ENCODE measurements at regions not wholly inside any gene's neighbourhood (a gene's known extent, or its start where the extent isn't known, plus 50 kb on each side); places are given as distances from the start of the nearest gene placed in this dataset.

GRCh38 chr3:77772459-77772858, 732.6 kb downstream of the ROBO2 start:
- Histone ChIP-seq H3K27ac (ENCODE audit: low read depth, low read length) (no peak overlapping the region), H3K36me3 (ENCODE audit: control insufficient read depth in 1 of 2, insufficient read depth in 2 of 2, low read length in 2 of 2) (no peaks in the 10 kb centered on the region), H3K79me2 (ENCODE audit: control insufficient read depth, insufficient read depth, low read length, poor library complexity) (no peaks in the 10 kb centered on the region), H2BK5ac (ENCODE audit: low read depth, low read length, poor library complexity) (no peak overlapping the region), H3K4ac (ENCODE audit: low read depth, low read length) (no peak overlapping the region), H3K18ac (ENCODE audit: low read length) (no peak overlapping the region), H3K79me1 (ENCODE audit: low read length) (no peaks in the 10 kb centered on the region), H4K8ac (ENCODE audit: low read depth, low read length) (no peak overlapping the region), H4K12ac (ENCODE audit: low read depth, low read length) (no peak overlapping the region), H3K4me2 (ENCODE audit: low read length) (no peak overlapping the region), H3K4me1 (ENCODE audit: control insufficient read depth in 1 of 2, insufficient read depth in 2 of 2, low read length in 2 of 2) (no peaks in the 10 kb centered on the region), H3K4me3 (ENCODE audit: low read depth, low read length) (no peak overlapping the region), H2BK12ac (ENCODE audit: low read length) (no peak overlapping the region), H3K9me3 (ENCODE audit: insufficient read depth, low read depth, low read length) (no peaks in the 10 kb centered on the region), H3K9ac (ENCODE audit: low read length) (no peak overlapping the region), H2AFZ (ENCODE audit: insufficient read depth, low read length, poor library complexity) (no peak overlapping the region), H3K27me3 (ENCODE audit: insufficient read depth, low read length) (no peaks in the 10 kb centered on the region), H2AK5ac (ENCODE audit: low read length) (no peak overlapping the region), H4K91ac (ENCODE audit: low read depth, low read length) (no peak overlapping the region), H3K14ac (ENCODE audit: low read length) (no peak overlapping the region), H3K23ac (ENCODE audit: low read length) (no peak overlapping the region), H2BK120ac (ENCODE audit: insufficient read depth, low read length, poor library complexity) (no peak overlapping the region)
- WGBS (ENCODE audit: extremely low coverage, insufficient coverage, insufficient read length): no CpG with 5 or more reads among the region's 1 CpG
- DNase-seq: no peak

- no peak overlapping the region for H3K9ac ChIP-seq (ENCODE audit: low read length)
- no peak overlapping the region for H4K12ac ChIP-seq (ENCODE audit: low read depth, low read length)
- H3K18ac ChIP-seq (ENCODE audit: low read length): no peak overlapping the region
- no peak overlapping the region for H3K4me2 ChIP-seq (ENCODE audit: low read length)
- no peak overlapping the region for H3K23ac ChIP-seq (ENCODE audit: low read length)
- no peak overlapping the region for H2AFZ ChIP-seq (ENCODE audit: insufficient read depth, low read length, poor library complexity)
- H3K4ac ChIP-seq (ENCODE audit: low read depth, low read length): no peak overlapping the region
- H4K91ac ChIP-seq (ENCODE audit: low read depth, low read length): no peak overlapping the region
- no peaks in the 10 kb centered on the region for H3K9me3 ChIP-seq (ENCODE audit: insufficient read depth, low read depth, low read length)
- no peak overlapping the region for H3K27ac ChIP-seq (ENCODE audit: low read depth, low read length)
- no peak overlapping the region for H2BK120ac ChIP-seq (ENCODE audit: insufficient read depth, low read length, poor library complexity)
- H4K8ac ChIP-seq (ENCODE audit: low read depth, low read length): no peak overlapping the region
- H3K14ac ChIP-seq (ENCODE audit: low read length): no peak overlapping the region
- no peak overlapping the region for H2BK5ac ChIP-seq (ENCODE audit: low read depth, low read length, poor library complexity)
- WGBS (ENCODE audit: extremely low coverage, insufficient coverage, insufficient read length): no CpG with 5 or more reads among the region's 3 CpGs
- no peaks in the 10 kb centered on the region for H3K36me3 ChIP-seq (ENCODE audit: control insufficient read depth in 1 of 2, insufficient read depth in 2 of 2, low read length in 2 of 2)
- no peaks in the 10 kb centered on the region for H3K4me1 ChIP-seq (ENCODE audit: control insufficient read depth in 1 of 2, insufficient read depth in 2 of 2, low read length in 2 of 2)
- H2AK5ac ChIP-seq (ENCODE audit: low read length): no peak overlapping the region
- no peaks in the 10 kb centered on the region for H3K79me2 ChIP-seq (ENCODE audit: control insufficient read depth, insufficient read depth, low read length, poor library complexity)
- H3K4me3 ChIP-seq (ENCODE audit: low read depth, low read length): no peak overlapping the region
- H3K27me3 ChIP-seq (ENCODE audit: insufficient read depth, low read length): no peaks in the 10 kb centered on the region
- no peak overlapping the region for H2BK12ac ChIP-seq (ENCODE audit: low read length)
- no peak for DNase-seq
- H3K79me1 ChIP-seq (ENCODE audit: low read length): no peaks in the 10 kb centered on the region
Measured at GRCh38 chr3:77773084-77773483, 733.2 kb downstream of the ROBO2 start.

- no peak overlapping the region for H4K12ac ChIP-seq (ENCODE audit: low read depth, low read length)
- H3K9ac ChIP-seq (ENCODE audit: low read length): no peak overlapping the region
- H3K4me3 ChIP-seq (ENCODE audit: low read depth, low read length): no peak overlapping the region
- no peak overlapping the region for H2BK12ac ChIP-seq (ENCODE audit: low read length)
- WGBS (ENCODE audit: extremely low coverage, insufficient coverage, insufficient read length): no CpG with 5 or more reads among the region's 5 CpGs
- no peaks in the 10 kb centered on the region for H3K36me3 ChIP-seq (ENCODE audit: control insufficient read depth in 1 of 2, insufficient read depth in 2 of 2, low read length in 2 of 2)
- no peaks in the 10 kb centered on the region for H3K9me3 ChIP-seq (ENCODE audit: insufficient read depth, low read depth, low read length)
- H3K4me1 ChIP-seq (ENCODE audit: control insufficient read depth in 1 of 2, insufficient read depth in 2 of 2, low read length in 2 of 2): no peaks in the 10 kb centered on the region
- H4K91ac ChIP-seq (ENCODE audit: low read depth, low read length): no peak overlapping the region
- H3K14ac ChIP-seq (ENCODE audit: low read length): no peak overlapping the region
- no peaks in the 10 kb centered on the region for H3K79me2 ChIP-seq (ENCODE audit: control insufficient read depth, insufficient read depth, low read length, poor library complexity)
- H3K4me2 ChIP-seq (ENCODE audit: low read length): no peak overlapping the region
- H3K23ac ChIP-seq (ENCODE audit: low read length): no peak overlapping the region
- H2AK5ac ChIP-seq (ENCODE audit: low read length): no peak overlapping the region
- H3K18ac ChIP-seq (ENCODE audit: low read length): no peak overlapping the region
- no peak overlapping the region for H2BK5ac ChIP-seq (ENCODE audit: low read depth, low read length, poor library complexity)
- no peak overlapping the region for H3K4ac ChIP-seq (ENCODE audit: low read depth, low read length)
- no peaks in the 10 kb centered on the region for H3K27me3 ChIP-seq (ENCODE audit: insufficient read depth, low read length)
- no peak overlapping the region for H4K8ac ChIP-seq (ENCODE audit: low read depth, low read length)
- DNase-seq: no peak
- no peaks in the 10 kb centered on the region for H3K79me1 ChIP-seq (ENCODE audit: low read length)
- no peak overlapping the region for H3K27ac ChIP-seq (ENCODE audit: low read depth, low read length)
- no peak overlapping the region for H2AFZ ChIP-seq (ENCODE audit: insufficient read depth, low read length, poor library complexity)
- no peak overlapping the region for H2BK120ac ChIP-seq (ENCODE audit: insufficient read depth, low read length, poor library complexity)
Measured at GRCh38 chr3:77780278-77780996, 740.5 kb downstream of the ROBO2 start.

GRCh38 chr3:77786216-77786615, 746.3 kb downstream of the ROBO2 start:
- no peak overlapping the region for H4K91ac ChIP-seq (ENCODE audit: low read depth, low read length)
- no peak for DNase-seq
- no peaks in the 10 kb centered on the region for H3K79me2 ChIP-seq (ENCODE audit: control insufficient read depth, insufficient read depth, low read length, poor library complexity)
- no peak overlapping the region for H2AFZ ChIP-seq (ENCODE audit: insufficient read depth, low read length, poor library complexity)
- no peaks in the 10 kb centered on the region for H3K36me3 ChIP-seq (ENCODE audit: control insufficient read depth in 1 of 2, insufficient read depth in 2 of 2, low read length in 2 of 2)
- no peak overlapping the region for H3K4me3 ChIP-seq (ENCODE audit: low read depth, low read length)
- H2BK12ac ChIP-seq (ENCODE audit: low read length): no peak overlapping the region
- no peaks in the 10 kb centered on the region for H3K4me1 ChIP-seq (ENCODE audit: control insufficient read depth in 1 of 2, insufficient read depth in 2 of 2, low read length in 2 of 2)
- H3K23ac ChIP-seq (ENCODE audit: low read length): no peak overlapping the region
- H3K4me2 ChIP-seq (ENCODE audit: low read length): no peak overlapping the region
- H3K9ac ChIP-seq (ENCODE audit: low read length): no peak overlapping the region
- H3K4ac ChIP-seq (ENCODE audit: low read depth, low read length): no peak overlapping the region
- H3K18ac ChIP-seq (ENCODE audit: low read length): no peak overlapping the region
- no peaks in the 10 kb centered on the region for H3K79me1 ChIP-seq (ENCODE audit: low read length)
- no peak overlapping the region for H3K27ac ChIP-seq (ENCODE audit: low read depth, low read length)
- H2BK5ac ChIP-seq (ENCODE audit: low read depth, low read length, poor library complexity): no peak overlapping the region
- no peak overlapping the region for H2AK5ac ChIP-seq (ENCODE audit: low read length)
- no peaks in the 10 kb centered on the region for H3K9me3 ChIP-seq (ENCODE audit: insufficient read depth, low read depth, low read length)
- no peaks in the 10 kb centered on the region for H3K27me3 ChIP-seq (ENCODE audit: insufficient read depth, low read length)
- H3K14ac ChIP-seq (ENCODE audit: low read length): no peak overlapping the region
- no CpG with 5 or more reads among the region's 1 CpG for WGBS (ENCODE audit: extremely low coverage, insufficient coverage, insufficient read length)
- H4K8ac ChIP-seq (ENCODE audit: low read depth, low read length): no peak overlapping the region
- no peak overlapping the region for H4K12ac ChIP-seq (ENCODE audit: low read depth, low read length)
- H2BK120ac ChIP-seq (ENCODE audit: insufficient read depth, low read length, poor library complexity): no peak overlapping the region
